ENCODE measurements at regions not wholly inside any gene's neighbourhood (a gene's known extent, or its start where the extent isn't known, plus 50 kb on each side); places are given as distances from the start of the nearest gene placed in this dataset.

DNA sequence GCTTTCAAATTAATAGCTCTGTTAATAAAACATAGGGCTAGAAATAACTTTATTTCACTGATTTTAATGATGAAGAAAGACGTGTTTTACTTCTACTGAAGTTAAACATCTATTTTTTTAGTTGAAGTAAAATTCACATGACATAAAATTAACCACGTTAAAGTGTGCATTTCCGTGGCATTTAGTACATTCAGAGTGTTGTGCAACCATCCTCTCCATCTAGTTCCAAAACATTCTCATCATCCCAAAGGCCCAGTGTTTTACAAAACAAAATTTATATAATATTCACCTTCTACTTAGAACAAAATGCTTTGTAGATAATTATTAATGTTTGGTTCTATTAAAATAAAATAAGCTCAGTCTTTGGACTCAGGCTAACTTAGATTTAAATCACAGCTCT lies 108.5 kb upstream of the GNG12 start:
- DNase-seq (ENCODE audit: low read depth) = no peak
- no peak overlapping the region for H3K4me3 ChIP-seq (ENCODE audit: low read depth, low read length)
- TF ChIP-seq, protein P1, sequence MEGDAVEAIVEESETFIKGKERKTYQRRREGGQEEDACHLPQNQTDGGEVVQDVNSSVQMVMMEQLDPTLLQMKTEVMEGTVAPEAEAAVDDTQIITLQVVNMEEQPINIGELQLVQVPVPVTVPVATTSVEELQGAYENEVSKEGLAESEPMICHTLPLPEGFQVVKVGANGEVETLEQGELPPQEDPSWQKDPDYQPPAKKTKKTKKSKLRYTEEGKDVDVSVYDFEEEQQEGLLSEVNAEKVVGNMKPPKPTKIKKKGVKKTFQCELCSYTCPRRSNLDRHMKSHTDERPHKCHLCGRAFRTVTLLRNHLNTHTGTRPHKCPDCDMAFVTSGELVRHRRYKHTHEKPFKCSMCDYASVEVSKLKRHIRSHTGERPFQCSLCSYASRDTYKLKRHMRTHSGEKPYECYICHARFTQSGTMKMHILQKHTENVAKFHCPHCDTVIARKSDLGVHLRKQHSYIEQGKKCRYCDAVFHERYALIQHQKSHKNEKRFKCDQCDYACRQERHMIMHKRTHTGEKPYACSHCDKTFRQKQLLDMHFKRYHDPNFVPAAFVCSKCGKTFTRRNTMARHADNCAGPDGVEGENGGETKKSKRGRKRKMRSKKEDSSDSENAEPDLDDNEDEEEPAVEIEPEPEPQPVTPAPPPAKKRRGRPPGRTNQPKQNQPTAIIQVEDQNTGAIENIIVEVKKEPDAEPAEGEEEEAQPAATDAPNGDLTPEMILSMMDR (IDR thresholded peaks at IDR 0.05; ENCODE audit: insufficient read depth, low read depth, low read length, missing control alignments) = no peak

DNA sequence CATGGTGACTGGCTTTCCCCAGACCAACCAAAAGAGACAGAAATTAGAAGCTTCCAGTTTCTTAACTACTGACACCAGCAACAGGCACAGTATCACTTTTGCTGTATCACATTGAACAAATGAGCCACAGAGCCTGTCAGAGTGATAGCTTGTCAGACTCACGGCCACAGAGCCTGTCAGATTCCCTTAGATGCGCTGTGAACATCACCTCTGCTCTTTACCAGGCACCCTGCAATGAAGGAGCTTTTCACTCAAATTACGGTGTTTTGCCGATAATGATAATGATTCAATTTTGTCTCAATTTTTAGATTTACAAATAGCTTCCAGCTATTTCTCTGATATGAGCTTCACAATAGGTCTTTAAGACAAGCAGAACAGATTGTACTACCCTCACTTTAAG lies 107.9 kb upstream of the GNG12 start:
- H3K4me3 ChIP-seq (ENCODE audit: low read depth, low read length) = no peak overlapping the region
- DNase-seq (ENCODE audit: low read depth) = no peak
- TF ChIP-seq, protein P1 (IDR thresholded peaks at IDR 0.05; ENCODE audit: insufficient read depth, low read depth, low read length, missing control alignments) = no peak

DNA sequence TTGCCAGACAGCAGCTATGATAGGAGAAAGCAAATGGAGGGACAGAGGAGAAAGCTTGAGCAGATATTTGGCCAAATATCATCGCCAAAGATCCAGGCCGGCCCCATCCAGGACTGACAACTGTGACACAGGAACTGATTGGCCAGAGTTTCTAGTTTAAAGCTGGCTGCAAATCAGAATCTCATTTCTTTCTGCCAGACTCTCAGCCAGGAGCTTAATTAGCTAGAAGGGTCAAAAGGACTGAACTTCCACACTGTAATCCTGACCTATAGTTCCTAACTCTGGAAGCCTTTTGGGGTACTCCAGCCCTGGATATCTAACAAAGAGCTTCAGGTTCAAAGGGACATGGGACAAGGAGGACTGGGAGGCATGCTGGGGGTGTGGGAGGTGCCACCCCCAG lies 106.7 kb upstream of the GNG12 start:
- H3K4me3 ChIP-seq (ENCODE audit: low read depth, low read length) = no peak overlapping the region
- TF ChIP-seq, protein P1 (IDR thresholded peaks at IDR 0.05; ENCODE audit: insufficient read depth, low read depth, low read length, missing control alignments) = no peak
- no peak for DNase-seq (ENCODE audit: low read depth)

DNA sequence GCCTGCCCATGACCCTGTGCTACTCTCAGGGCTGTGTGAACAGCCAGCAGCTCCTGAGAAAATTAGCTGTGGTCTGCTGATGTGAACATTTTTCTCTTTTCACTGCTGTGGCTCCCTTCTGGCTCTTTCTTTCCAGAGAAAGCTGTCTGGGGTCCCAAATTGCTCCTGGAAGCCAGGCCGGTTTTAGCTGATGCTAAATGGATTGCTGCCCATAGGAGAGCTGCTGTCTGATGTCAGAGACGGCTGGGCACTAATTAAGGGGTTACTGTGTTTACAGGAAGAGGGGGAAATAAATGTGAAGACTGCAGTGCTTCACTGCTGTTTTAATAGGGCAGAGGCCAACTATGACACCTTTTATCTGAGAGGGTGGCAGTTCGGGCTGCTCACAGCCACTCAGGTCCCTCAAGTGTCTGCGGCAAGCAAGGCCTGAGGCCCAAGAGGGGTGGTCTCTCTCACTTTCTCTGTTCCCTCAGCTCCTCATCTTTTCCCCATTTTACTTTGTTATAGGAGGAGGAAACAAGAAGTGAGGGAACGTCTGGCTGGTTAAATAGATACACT lies 106.0 kb upstream of the GNG12 start:
- H3K4me3 ChIP-seq (ENCODE audit: low read depth, low read length) = no peak overlapping the region
- TF ChIP-seq, protein P1 (IDR thresholded peaks at IDR 0.05; ENCODE audit: insufficient read depth, low read depth, low read length, missing control alignments) = no peak
- no peak for DNase-seq (ENCODE audit: low read depth)

DNA sequence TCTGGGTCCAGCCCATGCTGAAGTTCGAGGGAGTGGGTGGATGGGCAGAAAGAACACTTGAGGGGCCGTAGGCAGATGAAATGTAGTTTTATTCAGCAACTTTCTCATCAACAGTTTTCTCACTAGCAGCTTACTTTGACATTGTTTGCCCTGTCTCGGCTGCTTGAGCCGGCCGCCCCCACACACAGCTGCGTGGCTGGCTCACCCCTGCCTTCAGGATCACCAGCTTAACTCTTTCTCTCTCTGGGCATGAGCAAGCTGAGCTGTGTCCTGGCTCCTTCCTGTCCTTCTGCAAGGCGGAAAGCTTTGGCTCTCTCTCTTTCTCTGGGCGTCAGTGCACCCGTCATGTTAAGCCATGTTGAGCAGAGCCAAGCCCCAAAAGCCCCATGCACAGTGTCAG lies 104.4 kb upstream of the GNG12 start:
- TF ChIP-seq, protein P1 (IDR thresholded peaks at IDR 0.05; ENCODE audit: insufficient read depth, low read depth, low read length, missing control alignments) = no peak
- no peak for DNase-seq (ENCODE audit: low read depth)
- no peak overlapping the region for H3K4me3 ChIP-seq (ENCODE audit: low read depth, low read length)

DNA sequence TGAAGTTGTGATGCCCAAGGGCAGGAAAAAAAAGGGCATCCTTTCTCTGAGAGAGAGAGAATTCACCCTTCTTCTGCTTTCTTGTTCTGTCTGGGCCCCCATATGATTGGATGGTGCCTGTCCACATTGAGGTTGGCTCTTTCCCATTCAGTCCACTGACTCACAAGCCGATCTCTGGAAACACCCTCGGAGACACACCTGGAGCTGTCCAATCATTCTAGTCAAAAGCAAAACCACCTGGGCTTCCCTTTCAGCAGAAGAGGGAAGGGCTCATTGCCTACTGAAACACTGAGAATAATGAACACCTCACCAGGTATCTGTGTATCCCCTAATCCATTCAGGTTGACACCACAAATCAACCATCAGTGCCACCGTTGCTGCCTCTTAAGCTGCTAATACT lies 103.7 kb upstream of the GNG12 start:
- no peak for DNase-seq (ENCODE audit: low read depth)
- TF ChIP-seq, protein P1 (IDR thresholded peaks at IDR 0.05; ENCODE audit: insufficient read depth, low read depth, low read length, missing control alignments) = no peak
- no peak overlapping the region for H3K4me3 ChIP-seq (ENCODE audit: low read depth, low read length)

DNA sequence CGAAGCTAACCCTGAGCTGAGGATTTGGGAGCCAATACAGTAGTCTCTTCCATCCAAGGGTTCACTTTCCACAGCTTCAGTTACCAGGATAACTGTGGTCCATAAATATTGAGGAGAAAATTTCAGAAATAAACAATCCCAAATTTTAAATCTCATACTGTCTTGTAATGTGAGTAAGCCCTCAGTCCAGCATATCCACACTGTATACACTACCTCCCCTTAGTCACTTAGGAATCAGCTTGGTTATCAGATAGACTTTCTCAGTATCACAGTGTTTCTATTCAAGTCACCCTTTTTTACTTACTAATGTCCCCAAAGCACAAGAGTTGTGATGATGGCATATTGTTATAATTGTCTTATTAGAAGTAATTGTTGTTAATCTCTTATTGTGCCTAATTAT lies 102.3 kb upstream of the GNG12 start:
- no peak overlapping the region for H3K4me3 ChIP-seq (ENCODE audit: low read depth, low read length)
- TF ChIP-seq, protein P1 (IDR thresholded peaks at IDR 0.05; ENCODE audit: insufficient read depth, low read depth, low read length, missing control alignments) = no peak
- DNase-seq (ENCODE audit: low read depth) = no peak

All from GM12865 (cell line).